C4-2B (cell line): ENCODE measurements at regions not wholly inside any gene's neighbourhood (a gene's known extent, or its start where the extent isn't known, plus 50 kb on each side); places are given as distances from the start of the nearest gene placed in this dataset.

ENCODE experiments used
- ZFX ChIP-seq: fragments of 450-650 bp; IDR thresholded peaks from 2 replicates; pipeline ENCODE4 v1.6.1; 2017
- TF ChIP-seq, protein P1 (sequence below): fragments of 450-650 bp; conservative IDR thresholded peaks from 2 replicates; pipeline ENCODE4 v1.5.1; 2017; ENCODE audit warnings: mild to moderate bottlenecking

DNA sequence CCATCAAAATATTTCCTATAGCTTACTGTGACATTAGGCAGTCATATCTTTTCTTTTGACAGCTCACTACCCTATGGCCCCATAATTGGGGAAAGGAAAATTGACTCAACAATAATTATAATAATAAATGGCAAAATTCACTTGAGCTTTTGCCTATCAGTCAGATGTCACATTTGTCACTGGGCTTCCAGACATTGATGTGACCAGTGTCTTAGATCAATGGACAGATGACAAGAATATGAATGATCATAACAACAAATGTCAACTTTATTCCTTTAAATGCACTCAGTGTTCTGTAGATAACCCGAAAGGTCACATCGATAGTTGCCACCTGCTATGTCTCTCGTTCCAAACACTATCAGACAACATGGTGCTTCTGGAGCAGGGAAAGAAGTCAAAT is 266.7 kb downstream of the GPATCH2 start:
- TF ChIP-seq, protein P1, sequence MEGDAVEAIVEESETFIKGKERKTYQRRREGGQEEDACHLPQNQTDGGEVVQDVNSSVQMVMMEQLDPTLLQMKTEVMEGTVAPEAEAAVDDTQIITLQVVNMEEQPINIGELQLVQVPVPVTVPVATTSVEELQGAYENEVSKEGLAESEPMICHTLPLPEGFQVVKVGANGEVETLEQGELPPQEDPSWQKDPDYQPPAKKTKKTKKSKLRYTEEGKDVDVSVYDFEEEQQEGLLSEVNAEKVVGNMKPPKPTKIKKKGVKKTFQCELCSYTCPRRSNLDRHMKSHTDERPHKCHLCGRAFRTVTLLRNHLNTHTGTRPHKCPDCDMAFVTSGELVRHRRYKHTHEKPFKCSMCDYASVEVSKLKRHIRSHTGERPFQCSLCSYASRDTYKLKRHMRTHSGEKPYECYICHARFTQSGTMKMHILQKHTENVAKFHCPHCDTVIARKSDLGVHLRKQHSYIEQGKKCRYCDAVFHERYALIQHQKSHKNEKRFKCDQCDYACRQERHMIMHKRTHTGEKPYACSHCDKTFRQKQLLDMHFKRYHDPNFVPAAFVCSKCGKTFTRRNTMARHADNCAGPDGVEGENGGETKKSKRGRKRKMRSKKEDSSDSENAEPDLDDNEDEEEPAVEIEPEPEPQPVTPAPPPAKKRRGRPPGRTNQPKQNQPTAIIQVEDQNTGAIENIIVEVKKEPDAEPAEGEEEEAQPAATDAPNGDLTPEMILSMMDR, result no peak
- no peak for TF ChIP-seq ZFX
